CD4-positive, alpha-beta T cell treated with Interleukin-17A for 4 hours (primary cell): ENCODE measurements at regions not wholly inside any gene's neighbourhood (a gene's known extent, or its start where the extent isn't known, plus 50 kb on each side); places are given as distances from the start of the nearest gene placed in this dataset.
"Not testable (repeated sequence)": the region's sequence is repeated elsewhere in the genome, so short reads cannot be mapped to it uniquely, and the experiment has no call there.

Experiments
- DNase-seq: peaks from one replicate; pipeline ENCODE4 v3.0.0-alpha.2; 2020; ENCODE audit warnings: mixed read lengths

- DNase-seq = no peak
Measured at GRCh38 chr14:37787879-37788494, 192.6 kb downstream of the TTC6 start.

GRCh38 chr14:37791384-37792036 is 196.1 kb downstream of the TTC6 start:
- DNase-seq = no peak

GRCh38 chr14:37792124-37792523 is 196.7 kb downstream of the TTC6 start:
- DNase-seq = no peak

GRCh38 chr14:37796703-37797416 is 201.4 kb downstream of the TTC6 start:
- no peak for DNase-seq

GRCh38 chr14:37797675-37798074 is 202.2 kb downstream of the TTC6 start:
- no peak for DNase-seq

GRCh38 chr14:37807722-37808121 is 212.3 kb downstream of the TTC6 start:
- DNase-seq = no peak

GRCh38 chr14:37810094-37810801 is 214.8 kb downstream of the TTC6 start:
- DNase-seq = no peak

GRCh38 chr14:37813732-37814131 is 218.3 kb downstream of the TTC6 start:
- no peak for DNase-seq

GRCh38 chr14:37816135-37816534 is 220.7 kb downstream of the TTC6 start:
- DNase-seq = no peak

- DNase-seq = no peak
Measured at GRCh38 chr14:37816743-37817295, 221.4 kb downstream of the TTC6 start.

- DNase-seq = no peak
Measured at GRCh38 chr14:37819155-37820015, 224.0 kb downstream of the TTC6 start.

- DNase-seq = not testable (repeated sequence)
Measured at GRCh38 chr14:37820810-37821209, 225.4 kb downstream of the TTC6 start.

GRCh38 chr14:37824939-37825712 is 229.7 kb downstream of the TTC6 start:
- no peak for DNase-seq

GRCh38 chr14:37826869-37827268 is 231.4 kb downstream of the TTC6 start:
- no peak for DNase-seq

- DNase-seq = no peak
Measured at GRCh38 chr14:37830271-37830670, 234.8 kb downstream of the TTC6 start.

- DNase-seq = no peak
Measured at GRCh38 chr14:37834275-37834674, 238.8 kb downstream of the TTC6 start.

GRCh38 chr14:37838778-37839177 is 243.3 kb downstream of the TTC6 start:
- DNase-seq = not testable (repeated sequence)

GRCh38 chr14:37841039-37841438 is 245.6 kb downstream of the TTC6 start:
- DNase-seq = not testable (repeated sequence)

- DNase-seq = no peak
Measured at GRCh38 chr14:37842106-37842505, 246.7 kb downstream of the TTC6 start.

GRCh38 chr14:37843954-37844607 is 248.7 kb downstream of the TTC6 start:
- DNase-seq = no peak

GRCh38 chr14:37844614-37845013 is 249.2 kb downstream of the TTC6 start:
- DNase-seq = no peak
